H1 (cell line): ENCODE measurements at regions not wholly inside any gene's neighbourhood (a gene's known extent, or its start where the extent isn't known, plus 50 kb on each side); places are given as distances from the start of the nearest gene placed in this dataset.

Experiments
- CTCF ChIP-seq, 3 experiments: IDR thresholded peaks; 1 replicate in 2 of 3; 2 replicates in 1 of 3; pipeline versions ENCODE4 v1.5.1 to v1.6.1; 2011; ENCODE audit warnings: low read length in 3 of 3, mild to moderate bottlenecking in 3 of 3, inconsistent platforms in 2 of 3, low read depth in 1 of 3, moderate library complexity in 1 of 3; ENCODE audit not compliant: insufficient read depth in 1 of 3; ENCODE audit errors: control extremely low read depth in 1 of 3
- ZNF274 ChIP-seq: IDR thresholded peaks from 2 replicates; pipeline ENCODE4 v1.7.0; 2012; ENCODE audit warnings: low read length, borderline replicate concordance; ENCODE audit errors: extremely low read depth

GRCh38 chr3:98990657-98991056, 89.2 kb upstream of the DCBLD2 start:
- TF ChIP-seq CTCF (IDR thresholded peaks at IDR 0.05; ENCODE audit: control extremely low read depth in 1 of 3, insufficient read depth in 1 of 3, low read depth in 1 of 3, low read length in 3 of 3) (no peak), ZNF274 (no peak)
